NCI-H524 treated with DMSO at 0.1 percent for 48 hours (cell line): ENCODE measurements at regions not wholly inside any gene's neighbourhood (a gene's known extent, or its start where the extent isn't known, plus 50 kb on each side); places are given as distances from the start of the nearest gene placed in this dataset.

Source experiments
- DNase-seq: peaks from one replicate; lab custom pipeline; 2025; lab: John Stamatoyannopoulos, UW

DNA sequence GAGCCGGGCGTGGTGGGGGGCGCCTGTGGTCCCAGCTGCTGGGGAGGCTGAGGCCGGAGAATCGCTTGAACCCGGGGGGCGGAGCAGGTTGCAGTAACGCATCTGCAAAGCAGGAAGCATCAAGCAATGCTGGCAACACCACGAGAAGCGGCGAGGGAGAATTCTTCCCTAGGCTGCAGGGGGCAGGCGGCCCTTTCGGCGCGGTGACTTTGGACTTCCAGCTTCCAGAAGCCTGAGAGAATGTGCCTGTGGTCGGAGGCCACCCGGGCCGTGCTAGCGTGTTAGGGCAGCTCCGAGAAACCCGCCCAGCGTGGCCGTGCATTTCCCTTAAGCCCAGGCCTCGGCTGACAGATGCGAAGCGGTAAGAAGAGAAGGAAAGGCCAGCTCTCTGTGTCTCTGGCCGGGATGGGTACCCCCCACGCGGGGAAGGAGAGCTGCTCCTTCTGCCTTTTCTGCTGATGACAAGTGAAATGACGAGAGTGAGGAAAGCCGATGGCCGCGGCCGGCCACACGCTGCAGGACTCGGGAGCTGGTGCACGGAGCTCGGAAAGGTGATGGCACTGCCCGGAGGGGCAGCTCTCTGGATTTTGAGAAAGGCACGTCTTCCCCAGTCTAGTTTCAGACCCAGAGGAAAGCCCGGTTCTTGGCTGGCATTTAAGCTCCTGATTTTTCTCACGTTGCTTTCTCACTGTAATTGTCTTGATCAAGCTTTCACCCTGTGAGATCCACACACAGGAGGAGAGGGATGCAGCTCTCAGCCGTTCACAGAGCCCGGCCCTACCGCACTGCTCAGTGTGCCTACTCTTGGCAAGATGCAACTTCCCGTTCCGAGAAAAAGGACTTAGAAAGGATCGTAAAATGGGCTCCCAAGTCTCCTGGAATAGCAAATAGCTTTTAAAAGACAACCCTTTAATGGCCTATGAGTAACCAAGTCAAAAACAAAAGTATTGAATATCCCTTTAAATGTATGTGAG, 68.3 kb upstream of the EXOC2 start:
- no peak for DNase-seq

DNA sequence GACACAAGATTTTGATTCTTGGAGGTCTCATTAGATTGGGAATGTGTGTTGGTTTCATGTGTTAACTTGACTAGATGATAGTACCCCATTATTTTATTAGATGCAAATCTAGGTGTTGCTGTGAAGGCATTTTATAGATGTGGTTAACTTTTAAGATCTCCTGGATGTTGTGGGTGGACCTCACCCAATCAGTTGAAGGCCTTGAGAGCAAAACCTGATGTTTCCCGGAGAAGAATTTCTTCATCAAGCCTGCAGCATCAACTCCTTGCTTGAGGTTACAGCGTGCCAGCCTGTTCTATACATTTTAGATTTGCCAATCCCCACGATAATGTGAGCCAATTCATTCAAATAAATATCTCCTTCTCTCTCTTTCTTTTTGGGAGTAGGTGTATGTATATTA, 66.8 kb upstream of the EXOC2 start:
- no peak for DNase-seq

DNA sequence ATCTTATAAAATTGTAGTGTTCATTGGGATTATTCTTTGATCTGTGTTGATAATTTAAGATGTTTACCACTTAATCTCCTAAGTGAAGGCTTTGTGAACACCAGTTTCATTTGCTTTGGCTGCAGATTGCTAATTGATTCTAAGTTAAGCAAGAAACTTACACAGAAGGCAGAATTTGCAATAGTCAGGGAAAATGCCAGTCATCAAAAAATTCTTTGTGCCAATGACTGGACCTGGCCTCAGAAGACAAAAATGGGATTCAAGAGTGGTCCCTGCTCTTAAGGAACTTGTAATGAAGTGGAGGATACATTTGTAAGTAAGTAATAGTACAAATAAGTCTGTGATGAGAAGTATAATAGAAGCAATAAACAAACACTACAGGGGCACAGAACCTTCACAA, 63.3 kb upstream of the EXOC2 start:
- DNase-seq = no peak

DNA sequence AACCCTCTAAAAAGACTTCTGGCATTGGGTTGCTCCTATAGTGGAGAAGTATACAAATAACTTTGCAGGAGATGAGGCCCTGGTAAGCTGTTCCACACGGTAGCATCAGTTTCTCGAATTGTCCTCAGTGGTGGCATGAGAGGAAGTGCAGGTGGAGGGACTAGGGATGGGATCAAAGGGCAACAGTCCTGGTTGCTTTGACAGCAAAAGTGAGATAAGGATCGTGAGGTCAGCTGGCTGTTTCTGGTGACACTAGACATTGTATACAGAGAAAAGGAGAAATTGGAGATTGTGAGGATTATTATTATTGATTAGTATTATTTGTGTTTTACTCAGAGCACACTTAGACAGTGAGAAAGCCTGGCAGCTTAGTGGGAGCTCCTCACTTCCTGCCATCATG, 61.3 kb upstream of the EXOC2 start:
- DNase-seq = no peak

DNA sequence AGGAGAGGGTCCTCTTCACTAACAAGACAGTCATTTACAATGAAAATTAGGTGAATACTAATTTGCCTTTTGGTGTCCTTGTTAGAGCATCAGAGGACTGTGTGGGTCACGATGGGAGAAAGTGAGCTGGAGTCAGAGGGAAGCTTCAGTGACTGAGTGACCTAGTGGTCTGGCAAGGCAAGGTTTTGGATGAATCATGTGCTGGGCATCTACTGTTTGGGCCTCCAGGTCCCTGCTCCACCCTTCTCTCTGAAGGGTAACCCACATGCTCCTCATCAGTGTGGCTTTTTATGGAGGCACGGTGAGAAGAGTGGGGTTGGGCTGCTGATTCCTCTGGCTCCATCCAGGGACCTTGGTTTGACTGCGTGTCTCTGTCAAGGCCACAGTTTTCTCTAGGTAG, 60.5 kb upstream of the EXOC2 start:
- DNase-seq = no peak

DNA sequence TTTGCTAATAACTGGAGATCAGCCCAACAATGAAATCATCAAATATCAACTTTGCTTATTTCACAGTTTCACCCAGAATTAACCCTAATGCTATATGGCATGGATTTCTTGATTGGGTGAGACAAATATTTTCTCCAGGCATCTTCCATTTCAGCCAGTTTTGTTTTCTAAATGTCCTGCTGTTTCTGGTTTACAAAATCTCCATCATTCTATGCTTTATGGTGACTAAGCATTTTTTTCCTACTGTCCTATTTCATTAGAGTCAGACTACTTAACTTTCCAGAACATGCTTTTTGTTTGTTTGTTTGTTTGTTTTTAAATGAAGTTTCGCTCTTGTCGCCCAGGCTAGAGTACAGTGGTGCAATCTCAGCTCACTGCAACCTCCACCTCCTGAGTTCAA, 59.5 kb upstream of the EXOC2 start:
- no peak for DNase-seq

DNA sequence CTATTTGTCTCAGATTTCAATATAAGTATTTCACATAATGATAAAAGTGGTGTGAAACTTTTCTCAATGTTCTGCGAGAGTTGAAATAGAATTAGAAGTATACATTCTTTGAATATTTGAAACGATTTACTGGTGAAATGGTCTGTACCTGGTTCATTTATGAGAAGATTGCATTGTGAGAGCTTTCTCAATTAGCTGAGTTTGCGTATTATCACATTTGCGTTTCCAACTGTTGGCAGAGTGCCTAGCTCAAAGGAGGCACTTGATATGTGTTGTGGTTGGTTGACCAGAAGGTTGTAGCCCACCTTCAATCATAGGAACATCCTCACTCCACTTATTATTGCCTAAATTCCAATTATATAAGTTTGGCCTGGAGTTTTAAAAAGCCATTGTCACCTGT, 58.8 kb upstream of the EXOC2 start:
- DNase-seq = no peak

DNA sequence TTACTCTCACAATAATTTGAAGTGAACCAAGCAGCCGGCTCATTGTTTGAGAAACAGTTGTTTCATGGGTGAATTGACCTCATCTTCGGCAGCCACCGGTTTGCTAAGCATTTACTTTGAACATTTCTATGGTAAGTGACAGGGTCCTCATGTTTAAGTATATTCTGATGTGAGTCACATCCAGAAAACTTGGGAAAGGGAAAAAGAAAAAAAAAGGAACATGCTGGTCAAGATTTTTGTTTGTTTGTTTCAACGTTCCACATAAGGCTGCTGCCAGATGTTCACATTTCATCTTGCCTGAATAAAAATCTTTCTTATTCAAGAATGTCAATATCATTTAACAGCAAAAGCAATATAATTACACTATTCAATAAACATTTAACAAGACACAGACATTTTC, 55.0 kb upstream of the EXOC2 start:
- no peak for DNase-seq

DNA sequence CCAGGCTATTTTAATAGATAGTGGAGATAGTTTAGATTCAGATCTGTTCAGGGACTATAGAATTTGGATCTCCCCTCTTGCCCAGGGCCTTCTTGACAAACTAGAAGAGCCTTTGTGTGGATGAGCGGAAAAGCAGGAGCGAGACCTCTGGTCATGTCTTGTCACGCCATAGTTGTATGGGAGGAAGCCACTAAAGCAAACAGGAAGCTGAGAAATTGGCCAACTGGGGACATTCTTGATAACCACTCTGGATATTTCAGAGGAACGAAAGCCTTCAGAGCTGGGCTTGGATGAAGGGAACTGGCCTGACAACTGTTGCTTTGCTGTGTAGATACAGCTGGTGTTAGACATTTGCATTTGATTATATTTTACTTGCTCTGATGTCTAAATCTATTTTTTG, 54.1 kb upstream of the EXOC2 start:
- no peak for DNase-seq

DNA sequence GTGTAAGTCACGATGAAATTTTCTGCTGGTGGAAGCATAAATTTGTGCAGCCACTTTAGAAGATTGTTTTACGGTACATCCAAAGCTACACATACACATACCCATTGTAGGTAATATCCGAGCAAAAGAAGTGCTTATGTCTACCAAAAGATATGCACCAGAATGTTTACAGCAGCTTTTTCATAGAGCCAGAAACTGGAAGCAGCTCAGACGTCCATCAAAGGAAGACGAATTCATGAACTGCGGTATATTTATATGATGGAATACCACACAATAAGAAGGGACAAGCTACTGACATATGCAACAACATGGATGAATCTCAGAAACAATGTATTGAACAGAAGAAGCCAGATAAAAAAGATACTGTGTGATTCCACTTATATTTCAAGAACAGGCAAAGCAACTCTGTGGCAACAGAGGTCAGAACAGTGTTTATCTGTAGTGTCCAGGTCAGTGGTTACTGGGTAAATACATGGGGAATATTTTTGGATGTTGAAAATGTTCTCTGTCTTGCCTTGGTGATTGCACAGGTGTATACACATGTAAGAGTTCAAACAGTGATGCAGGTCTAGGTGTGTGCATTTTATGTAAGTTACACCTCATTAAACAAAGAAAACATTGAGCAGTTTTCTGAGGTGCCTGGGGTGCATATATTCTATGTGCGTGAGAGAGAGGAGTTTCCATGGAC, 51.9 kb upstream of the EXOC2 start:
- no peak for DNase-seq

DNA sequence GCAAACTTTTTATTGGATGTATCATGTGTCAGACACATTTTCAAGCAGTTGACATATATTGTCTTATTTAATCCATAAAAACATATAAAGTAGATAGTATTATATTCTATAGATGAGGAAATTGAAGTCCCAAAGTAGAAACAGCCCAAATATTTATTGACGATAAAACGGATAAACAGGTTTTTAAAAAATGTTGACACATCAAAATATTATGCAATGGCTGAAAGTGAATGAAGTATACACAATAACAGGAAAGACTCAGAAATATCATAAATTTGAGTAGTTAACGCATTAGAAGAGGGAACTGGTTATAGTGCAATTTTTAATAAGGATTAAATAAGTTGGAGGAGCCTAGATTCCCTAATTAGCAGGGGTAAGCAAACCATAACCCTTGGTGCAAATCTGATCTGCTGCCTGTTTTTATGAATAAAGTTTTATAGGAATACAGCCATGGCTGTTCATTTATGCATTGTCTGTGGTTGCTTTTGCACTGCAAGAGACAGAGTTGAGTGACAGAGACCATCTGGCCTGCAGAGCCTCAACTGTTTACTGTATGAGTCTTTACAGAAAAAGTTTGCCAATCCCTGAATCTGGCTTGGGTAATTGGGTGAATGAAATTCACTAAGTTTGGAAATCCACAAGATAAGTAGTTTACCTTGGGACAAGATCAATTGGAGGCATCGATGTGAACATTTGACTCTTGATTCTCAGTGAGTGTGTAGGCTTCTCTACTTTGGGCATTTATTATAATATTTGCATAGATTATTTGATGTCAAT, 50.6 kb upstream of the EXOC2 start:
- no peak for DNase-seq
